ENCODE measurements at regions not wholly inside any gene's neighbourhood (a gene's known extent, or its start where the extent isn't known, plus 50 kb on each side); places are given as distances from the start of the nearest gene placed in this dataset.

DNA sequence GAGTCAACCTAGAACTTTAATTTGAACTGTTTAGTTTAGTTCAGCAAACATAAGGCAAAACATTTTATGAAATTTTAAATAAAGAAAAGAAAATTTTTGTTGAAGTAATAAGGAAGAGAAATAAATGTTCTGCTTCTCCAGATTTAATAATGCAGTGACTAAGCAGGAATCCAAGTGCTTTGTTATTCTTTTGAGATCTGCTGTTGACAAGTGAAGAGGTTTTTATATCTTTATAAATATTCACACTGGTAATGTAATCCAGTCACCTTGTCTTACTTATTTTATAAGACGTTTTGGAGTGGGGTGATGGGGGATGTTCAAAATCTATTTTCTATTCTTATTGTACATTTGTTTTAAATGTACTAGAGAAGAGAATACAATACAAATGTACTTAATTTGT, 725.9 kb upstream of the CCDC179 start:
- TF ChIP-seq POLR2A (IDR thresholded peaks at IDR 0.05), result no peak
- TF ChIP-seq, protein P1, sequence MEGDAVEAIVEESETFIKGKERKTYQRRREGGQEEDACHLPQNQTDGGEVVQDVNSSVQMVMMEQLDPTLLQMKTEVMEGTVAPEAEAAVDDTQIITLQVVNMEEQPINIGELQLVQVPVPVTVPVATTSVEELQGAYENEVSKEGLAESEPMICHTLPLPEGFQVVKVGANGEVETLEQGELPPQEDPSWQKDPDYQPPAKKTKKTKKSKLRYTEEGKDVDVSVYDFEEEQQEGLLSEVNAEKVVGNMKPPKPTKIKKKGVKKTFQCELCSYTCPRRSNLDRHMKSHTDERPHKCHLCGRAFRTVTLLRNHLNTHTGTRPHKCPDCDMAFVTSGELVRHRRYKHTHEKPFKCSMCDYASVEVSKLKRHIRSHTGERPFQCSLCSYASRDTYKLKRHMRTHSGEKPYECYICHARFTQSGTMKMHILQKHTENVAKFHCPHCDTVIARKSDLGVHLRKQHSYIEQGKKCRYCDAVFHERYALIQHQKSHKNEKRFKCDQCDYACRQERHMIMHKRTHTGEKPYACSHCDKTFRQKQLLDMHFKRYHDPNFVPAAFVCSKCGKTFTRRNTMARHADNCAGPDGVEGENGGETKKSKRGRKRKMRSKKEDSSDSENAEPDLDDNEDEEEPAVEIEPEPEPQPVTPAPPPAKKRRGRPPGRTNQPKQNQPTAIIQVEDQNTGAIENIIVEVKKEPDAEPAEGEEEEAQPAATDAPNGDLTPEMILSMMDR (IDR thresholded peaks at IDR 0.05 in 4 of 5, conservative IDR thresholded peaks at IDR 0.05 in 1 of 5), result no peak
